Type B pancreatic cell (in vitro differentiated cells): ENCODE measurements at regions not wholly inside any gene's neighbourhood (a gene's known extent, or its start where the extent isn't known, plus 50 kb on each side); places are given as distances from the start of the nearest gene placed in this dataset.

Experiments used
- DNase-seq: peaks from one replicate; pipeline ENCODE4 v3.0.0; 2021; ENCODE audit warnings: mixed read lengths; ENCODE audit not compliant: unreplicated experiment; ENCODE audit errors: extremely low spot score
- H3K27ac Mint-ChIP-seq: 2 replicates; pipeline ENCODE4 v1.8.0; 2021; ENCODE audit warnings: mild to moderate bottlenecking, mixed read lengths
- H3K27me3 Mint-ChIP-seq: 2 replicates; pipeline ENCODE4 v1.8.0; 2021; ENCODE audit warnings: mixed read lengths
- H3K36me3 Mint-ChIP-seq: 2 replicates; pipeline ENCODE4 v1.8.0; 2021; ENCODE audit warnings: mixed read lengths
- H3K4me1 Mint-ChIP-seq: one replicate; pipeline ENCODE4 v1.8.0; 2021; ENCODE audit warnings: mixed read lengths; ENCODE audit not compliant: unreplicated experiment
- H3K4me3 Mint-ChIP-seq: 2 replicates; pipeline ENCODE4 v1.8.0; 2021; ENCODE audit warnings: mild to moderate bottlenecking, mixed read lengths
- H3K9me3 Mint-ChIP-seq: 2 replicates; pipeline ENCODE4 v1.8.0; 2021; ENCODE audit warnings: mixed read lengths
- TF ChIP-seq, protein P1 (sequence below): fragments of 200-600 bp; sonication (generic); conservative IDR thresholded peaks from 2 replicates; pipeline ENCODE4 v1.5.0; 2021; ENCODE audit warnings: antibody characterized with exemption, mild to moderate bottlenecking

DNA sequence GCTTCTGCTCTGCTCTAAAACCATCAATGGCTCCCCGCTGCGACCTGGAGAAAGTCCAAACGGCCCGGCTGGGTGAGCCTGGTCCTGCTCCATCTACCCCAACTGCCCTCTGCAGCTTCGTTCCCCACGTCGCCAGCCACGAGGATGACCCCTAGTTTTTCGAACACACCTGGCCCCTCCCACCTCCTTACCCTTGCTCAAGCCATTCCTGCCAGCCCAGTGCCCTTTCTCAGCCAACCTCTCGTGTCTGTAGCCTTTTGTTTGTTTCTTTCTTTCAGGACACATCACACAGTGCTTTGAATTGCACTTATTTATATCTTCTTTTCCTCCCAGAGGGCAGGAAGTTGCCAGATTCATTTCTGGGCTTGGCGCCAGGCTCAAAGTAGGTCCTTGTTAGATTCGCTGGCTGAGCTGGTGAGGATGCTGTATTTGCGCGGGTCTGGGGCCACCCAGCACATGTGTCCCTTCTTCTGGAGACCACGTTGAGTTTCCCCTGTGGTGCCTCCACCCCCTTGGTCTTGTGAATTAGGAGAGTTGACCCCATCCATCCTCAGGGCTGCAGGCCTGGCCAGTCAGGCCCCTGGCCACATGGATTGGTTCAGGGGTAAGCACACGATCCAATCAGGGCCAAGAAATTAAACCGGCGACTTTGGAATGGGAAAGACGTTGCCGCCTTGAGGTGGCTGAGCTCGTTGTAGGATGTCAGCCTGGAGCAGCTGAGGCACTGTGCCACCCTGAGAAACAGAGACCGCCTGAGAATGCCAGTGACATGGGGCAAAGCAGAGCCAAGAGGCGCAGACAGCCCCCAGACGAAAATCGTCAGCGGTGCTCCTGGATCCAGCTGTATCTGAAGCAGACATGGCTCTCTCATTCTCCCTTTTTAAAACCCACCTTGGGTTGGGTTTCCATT is 156.0 kb downstream of the CEBPB start:
- H3K36me3 Mint-ChIP-seq = no peaks in the 10 kb centered on the region
- H3K27ac Mint-ChIP-seq = no peak overlapping the region
- TF ChIP-seq, protein P1, sequence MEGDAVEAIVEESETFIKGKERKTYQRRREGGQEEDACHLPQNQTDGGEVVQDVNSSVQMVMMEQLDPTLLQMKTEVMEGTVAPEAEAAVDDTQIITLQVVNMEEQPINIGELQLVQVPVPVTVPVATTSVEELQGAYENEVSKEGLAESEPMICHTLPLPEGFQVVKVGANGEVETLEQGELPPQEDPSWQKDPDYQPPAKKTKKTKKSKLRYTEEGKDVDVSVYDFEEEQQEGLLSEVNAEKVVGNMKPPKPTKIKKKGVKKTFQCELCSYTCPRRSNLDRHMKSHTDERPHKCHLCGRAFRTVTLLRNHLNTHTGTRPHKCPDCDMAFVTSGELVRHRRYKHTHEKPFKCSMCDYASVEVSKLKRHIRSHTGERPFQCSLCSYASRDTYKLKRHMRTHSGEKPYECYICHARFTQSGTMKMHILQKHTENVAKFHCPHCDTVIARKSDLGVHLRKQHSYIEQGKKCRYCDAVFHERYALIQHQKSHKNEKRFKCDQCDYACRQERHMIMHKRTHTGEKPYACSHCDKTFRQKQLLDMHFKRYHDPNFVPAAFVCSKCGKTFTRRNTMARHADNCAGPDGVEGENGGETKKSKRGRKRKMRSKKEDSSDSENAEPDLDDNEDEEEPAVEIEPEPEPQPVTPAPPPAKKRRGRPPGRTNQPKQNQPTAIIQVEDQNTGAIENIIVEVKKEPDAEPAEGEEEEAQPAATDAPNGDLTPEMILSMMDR = no peak
- no peaks in the 10 kb centered on the region for H3K9me3 Mint-ChIP-seq
- peaks cover 9% of the 10 kb centered on the region for H3K4me1 Mint-ChIP-seq
- H3K4me3 Mint-ChIP-seq = no peak overlapping the region
- DNase-seq = no peak
- H3K27me3 Mint-ChIP-seq = no peaks in the 10 kb centered on the region

- H3K4me3 Mint-ChIP-seq = no peak overlapping the region
- DNase-seq = no peak
- TF ChIP-seq, protein P1 = no peak
- H3K27me3 Mint-ChIP-seq = no peaks in the 10 kb centered on the region
- H3K4me1 Mint-ChIP-seq = peaks cover 12% of the 10 kb centered on the region
- H3K36me3 Mint-ChIP-seq = no peaks in the 10 kb centered on the region
- no peak overlapping the region for H3K27ac Mint-ChIP-seq
- H3K9me3 Mint-ChIP-seq = no peaks in the 10 kb centered on the region
These were observed 156.8 kb downstream of the CEBPB start for GRCh38 chr20:50347284-50348063.

GRCh38 chr20:50348096-50348495 is 157.5 kb downstream of the CEBPB start:
- TF ChIP-seq, protein P1 = no peak
- Mint-ChIP-seq H3K9me3 (no peaks in the 10 kb centered on the region), H3K4me1 (peaks cover 15% of the 10 kb centered on the region), H3K36me3 (no peaks in the 10 kb centered on the region), H3K4me3 (no peak overlapping the region), H3K27ac (no peak overlapping the region), H3K27me3 (no peaks in the 10 kb centered on the region)
- DNase-seq = no peak

DNA sequence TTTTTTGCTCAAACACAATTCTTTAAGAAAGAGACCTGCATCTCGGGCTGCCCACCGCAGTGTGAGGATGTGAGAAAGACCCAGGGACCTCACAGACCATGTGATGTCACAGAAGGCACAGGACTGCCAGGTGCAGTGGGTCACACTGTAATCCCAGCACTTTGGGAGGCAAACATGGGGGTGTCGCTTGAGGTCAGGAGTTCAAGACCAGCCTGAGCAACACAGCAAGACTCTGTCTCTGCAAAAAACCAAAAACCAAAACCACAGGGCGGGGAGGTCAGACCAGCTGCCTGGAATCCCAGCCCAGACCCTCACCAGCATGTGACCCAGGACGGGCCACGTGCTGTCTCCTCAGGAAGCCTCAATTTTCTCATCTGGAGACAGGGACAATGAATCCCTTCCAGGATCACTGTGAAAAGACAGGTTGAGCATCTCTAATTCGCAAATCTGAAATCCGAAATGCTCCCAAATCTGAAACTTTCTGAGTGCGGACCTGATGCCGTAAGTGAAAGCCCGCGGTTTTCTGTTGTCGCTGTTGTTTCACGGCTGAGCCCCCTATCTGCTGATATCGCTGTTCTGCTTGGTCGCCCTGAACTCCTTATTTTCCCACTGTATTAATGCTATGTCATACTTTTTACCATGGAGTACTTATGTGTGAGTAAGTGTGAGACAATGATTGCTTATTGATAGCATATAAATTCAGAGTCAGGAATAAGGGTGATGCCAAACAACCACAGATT is 159.5 kb upstream of the PTPN1 start:
- DNase-seq = no peak
- Mint-ChIP-seq H3K4me3 (no peak overlapping the region), H3K27me3 (no peaks in the 10 kb centered on the region), H3K9me3 (no peaks in the 10 kb centered on the region), H3K4me1 (peaks cover 28% of the 10 kb centered on the region), H3K36me3 (no peaks in the 10 kb centered on the region), H3K27ac (no peak overlapping the region)
- TF ChIP-seq, protein P1 = no peak

- Mint-ChIP-seq H3K27ac (no peak overlapping the region), H3K9me3 (no peaks in the 10 kb centered on the region), H3K36me3 (no peaks in the 10 kb centered on the region), H3K27me3 (no peaks in the 10 kb centered on the region), H3K4me1 (peaks cover 22% of the 10 kb centered on the region), H3K4me3 (no peak overlapping the region)
- no peak for DNase-seq
- TF ChIP-seq, protein P1 = no peak
These were observed 158.6 kb upstream of the PTPN1 start for GRCh38 chr20:50351541-50351940.
